OCI-LY3 (cell line): ENCODE measurements at regions not wholly inside any gene's neighbourhood (a gene's known extent, or its start where the extent isn't known, plus 50 kb on each side); places are given as distances from the start of the nearest gene placed in this dataset.

Source experiments
- CTCF ChIP-seq: fragments of 200-600, 300-600 bp; sonication (generic); IDR thresholded peaks from 2 replicates; pipeline ENCODE4 v1.5.1; 2014; ENCODE audit warnings: antibody characterized with exemption, low read length, low read depth
- EZH2phosphoT487 ChIP-seq: fragments of 200-600 bp; shearing (Covaris generic); IDR thresholded peaks from 2 replicates; pipeline ENCODE4 v1.6.1; 2018; ENCODE audit warnings: antibody characterized with exemption, mixed run types, low read depth

- TF ChIP-seq CTCF (no peak), EZH2phosphoT487 (no peak)
Measured at GRCh38 chr10:33790521-33791271, 456.2 kb upstream of the NRP1 start.
